Stimulated activated CD4-positive, alpha-beta T cell treated with anti-CD3 and anti-CD28 coated beads, Interleukin-15, amount 100 ng/mL, for 1 hour (primary cell): ENCODE measurements at regions not wholly inside any gene's neighbourhood (a gene's known extent, or its start where the extent isn't known, plus 50 kb on each side); places are given as distances from the start of the nearest gene placed in this dataset.
"Not testable (repeated sequence)": the region's sequence is repeated elsewhere in the genome, so short reads cannot be mapped to it uniquely, and the experiment has no call there.

Experiments used
- DNase-seq, 2 donors: peaks; one replicate each; pipeline ENCODE4 v3.0.0-alpha.2; 2020; ENCODE audit warnings: low read depth in 1 of 2, low spot score in 1 of 2

DNA sequence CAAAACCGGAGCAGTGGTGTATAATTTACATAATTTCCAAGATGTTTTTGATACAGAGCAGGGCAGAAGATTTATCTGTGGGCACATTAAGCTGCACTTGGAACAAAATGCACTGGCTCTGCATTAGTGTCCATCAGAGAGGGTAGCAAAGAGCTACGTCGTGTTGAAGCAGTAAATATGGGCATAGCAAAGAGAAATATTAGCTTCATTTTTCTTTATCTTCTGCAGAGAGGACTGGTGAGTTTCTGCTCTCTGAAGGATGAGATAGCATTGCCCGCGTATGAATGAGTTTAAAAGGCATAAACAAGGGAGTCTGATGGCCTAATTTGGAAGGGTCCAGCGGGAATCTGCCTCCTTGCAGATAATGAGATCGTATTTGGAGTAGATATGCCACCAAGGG lies 227.8 kb upstream of the CDH11 start:
- DNase-seq: no peak

DNA sequence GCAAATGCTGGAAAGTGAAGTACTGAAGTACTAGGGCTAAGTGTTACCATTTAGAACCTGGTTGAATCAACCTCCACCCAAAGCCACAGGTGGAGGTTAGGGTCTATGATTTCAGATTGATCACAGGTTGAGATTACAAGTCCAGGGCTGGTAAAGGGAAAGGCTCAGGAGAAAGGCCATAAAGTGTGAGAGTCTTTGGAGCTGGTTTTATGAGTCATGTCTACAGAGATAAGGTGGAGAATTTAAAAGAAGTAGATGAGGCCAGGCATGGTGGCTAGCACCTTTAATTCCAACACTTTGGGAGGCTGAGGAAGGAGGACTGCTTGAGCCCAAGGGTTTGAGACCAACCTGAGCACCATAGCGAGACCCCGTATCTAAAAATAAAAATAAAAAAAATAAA lies 221.7 kb upstream of the CDH11 start:
- no peak for DNase-seq

DNA sequence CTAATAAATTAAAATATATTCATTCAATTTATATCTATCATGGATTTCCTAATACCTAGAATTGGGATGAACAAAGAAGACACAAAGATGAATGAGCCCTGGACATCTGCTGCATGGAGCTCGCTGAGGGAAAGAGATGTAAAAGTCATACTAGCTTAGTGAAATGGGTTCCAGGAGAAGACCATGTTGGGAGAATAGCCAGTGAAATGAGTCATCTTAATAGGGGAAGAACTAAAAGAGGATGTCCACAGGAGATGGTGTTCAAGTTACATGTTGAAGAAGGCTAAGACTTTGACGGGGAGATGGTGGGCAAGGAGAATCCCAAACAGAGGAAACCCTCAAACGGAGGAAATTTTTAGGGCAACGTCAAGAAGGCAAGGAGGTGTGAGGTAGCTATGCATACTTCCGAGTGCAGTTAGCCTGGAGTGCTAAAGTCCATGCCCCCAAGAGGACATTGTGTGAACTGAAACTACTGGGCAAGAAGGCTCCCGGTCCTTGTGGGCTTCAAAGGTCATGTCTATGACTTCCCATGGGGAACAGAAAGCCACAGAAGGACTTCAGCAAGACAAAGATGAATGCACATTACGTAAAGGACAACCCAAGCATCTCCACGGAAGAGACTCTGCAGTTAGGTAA lies 220.5 kb upstream of the CDH11 start:
- no peak for DNase-seq

DNA sequence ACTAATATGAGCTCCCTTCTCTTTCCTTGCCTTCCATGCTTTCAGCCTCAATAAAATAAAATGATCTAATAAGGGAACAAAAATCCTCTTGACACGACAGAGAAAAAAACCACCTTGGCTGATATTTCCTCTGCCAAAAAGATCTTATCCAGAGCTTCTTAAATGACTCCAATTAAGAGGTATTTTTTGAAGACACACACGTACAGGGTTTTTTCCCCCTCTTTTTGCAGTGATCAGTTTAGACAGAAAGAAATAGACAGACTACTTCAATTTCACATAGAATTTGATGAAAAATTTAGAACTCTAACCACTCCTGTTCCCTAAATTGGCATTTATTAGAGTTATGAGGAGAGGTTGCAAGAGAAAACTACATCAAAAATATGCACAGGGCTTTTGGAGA lies 217.2 kb upstream of the CDH11 start:
- no peak for DNase-seq

DNA sequence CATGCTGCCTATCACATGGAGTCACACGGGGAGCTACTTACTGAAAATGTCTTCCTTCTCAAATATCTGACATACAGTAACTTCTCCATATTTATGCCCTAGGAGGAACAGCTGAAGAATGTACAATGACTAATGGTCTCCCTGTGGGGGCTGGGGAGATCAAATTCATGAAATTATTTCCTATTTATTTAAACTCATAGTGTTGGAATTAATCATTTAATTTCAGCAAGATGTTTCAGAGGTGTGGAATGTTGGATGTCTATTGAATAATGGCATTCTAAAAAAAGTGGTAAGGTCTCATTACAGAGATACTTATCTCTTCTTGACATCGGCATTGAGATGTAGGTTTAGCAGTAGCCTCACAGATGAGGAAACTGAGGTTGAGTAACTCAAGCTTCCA lies 214.3 kb upstream of the CDH11 start:
- DNase-seq: no peak

DNA sequence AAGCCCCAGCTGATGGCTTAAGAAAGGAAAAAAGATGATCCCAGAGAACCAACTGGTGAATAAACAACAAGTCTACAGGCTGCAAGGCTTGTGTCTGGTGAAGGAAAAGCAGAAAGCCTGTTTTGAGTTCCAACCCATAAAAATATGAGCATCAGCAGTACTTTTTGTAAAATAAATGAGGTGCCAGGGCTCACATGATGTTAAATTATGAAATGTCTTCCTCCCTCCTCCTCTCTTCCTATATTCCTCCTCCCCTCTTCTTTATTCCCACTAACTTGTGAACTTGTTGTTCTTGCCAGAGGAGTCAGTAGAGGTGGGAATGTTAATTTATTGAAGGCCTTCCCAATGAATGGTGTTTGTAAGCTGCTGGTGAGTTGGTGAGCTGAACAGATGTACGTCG lies 212.2 kb upstream of the CDH11 start:
- no peak for DNase-seq

DNA sequence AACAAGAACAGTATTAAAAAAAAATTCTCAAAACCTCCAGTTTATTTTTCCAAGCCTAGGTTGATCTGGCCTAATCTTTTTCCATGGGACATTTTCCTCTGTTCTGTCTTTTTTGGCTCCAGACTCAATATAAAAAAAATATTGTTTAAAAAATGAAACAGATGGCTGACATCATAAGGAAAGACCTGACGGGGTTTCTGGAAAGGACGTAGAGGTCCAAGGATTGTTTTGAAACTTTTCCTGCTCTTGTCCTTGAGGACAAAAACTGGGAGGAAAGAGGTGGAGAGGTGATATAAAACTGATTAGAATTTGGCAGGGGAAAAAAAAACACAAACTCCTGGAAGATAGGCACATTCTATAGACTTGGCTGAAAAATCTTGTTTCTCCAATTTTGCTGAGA lies 211.4 kb upstream of the CDH11 start:
- DNase-seq: no peak

DNA sequence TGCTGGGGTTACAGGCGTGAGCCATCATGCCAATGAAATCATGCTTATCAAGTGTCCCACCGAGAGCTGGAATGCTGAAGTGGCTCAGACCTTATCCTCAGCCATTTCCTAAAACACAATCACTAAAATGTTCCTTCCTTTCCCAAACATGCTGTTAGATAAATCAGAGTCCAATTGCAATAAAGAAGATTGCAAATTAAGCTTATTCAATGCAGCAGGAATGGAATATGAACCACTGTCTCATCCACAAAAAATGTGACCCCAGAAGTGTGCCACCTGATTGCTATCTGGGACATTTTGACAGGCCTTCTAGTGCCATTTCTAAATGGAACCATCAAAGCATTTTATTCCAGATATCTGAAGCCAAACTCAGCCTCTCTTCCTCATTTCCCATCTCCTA lies 205.5 kb upstream of the CDH11 start:
- no peak for DNase-seq

DNA sequence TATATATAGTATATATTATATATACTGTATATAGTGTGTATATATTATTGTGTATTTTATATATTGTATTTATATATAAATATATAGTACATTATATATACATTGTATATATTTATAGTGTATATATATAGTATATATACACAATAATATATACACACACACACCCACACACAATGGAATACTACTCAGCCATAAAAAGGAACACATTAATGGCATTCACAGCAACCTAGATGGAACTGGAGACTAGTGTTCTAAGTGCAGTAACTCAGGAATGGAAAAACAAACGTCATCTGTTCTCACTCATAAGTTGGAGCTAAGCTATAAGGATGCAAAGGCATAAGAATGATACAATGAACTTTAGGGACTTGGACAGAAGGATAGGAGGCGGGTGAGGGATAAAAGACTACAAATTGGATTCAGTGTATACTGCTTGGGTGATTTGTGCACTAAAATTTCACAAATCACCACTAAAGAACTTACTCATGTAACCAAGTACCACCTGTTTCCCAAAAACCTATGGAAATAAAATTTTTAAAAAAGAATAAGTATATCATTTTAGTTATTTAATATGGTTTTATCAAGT lies 201.9 kb upstream of the CDH11 start:
- no peak for DNase-seq

DNA sequence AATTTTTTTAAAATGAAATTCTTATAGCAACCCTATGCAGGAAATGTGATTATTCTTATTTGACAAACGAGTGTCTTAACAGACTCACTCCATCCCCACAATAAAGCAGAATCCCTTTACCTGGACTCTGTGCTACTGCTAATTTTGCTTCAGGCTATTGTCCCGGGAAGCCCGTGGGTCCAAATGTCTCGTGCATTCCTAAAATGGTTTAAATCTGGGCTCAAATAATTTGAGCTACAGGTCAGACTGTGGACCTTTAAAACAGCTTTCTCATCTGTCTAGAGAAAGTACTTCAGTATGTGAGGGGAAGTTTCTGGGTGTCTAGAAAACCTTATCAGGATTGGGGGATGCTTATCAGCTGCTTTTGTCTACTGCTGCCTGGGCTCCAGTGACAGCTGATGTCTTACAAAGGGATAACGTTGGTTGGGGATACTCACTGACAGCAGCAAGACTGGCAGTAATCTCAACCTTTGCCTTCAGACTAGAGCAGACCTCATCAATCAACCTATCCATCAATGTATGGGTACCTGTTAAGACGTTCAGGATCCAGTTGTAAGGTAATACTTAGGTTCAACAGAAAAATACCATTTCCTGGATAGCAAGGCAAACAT lies 197.9 kb upstream of the CDH11 start:
- no peak for DNase-seq

DNA sequence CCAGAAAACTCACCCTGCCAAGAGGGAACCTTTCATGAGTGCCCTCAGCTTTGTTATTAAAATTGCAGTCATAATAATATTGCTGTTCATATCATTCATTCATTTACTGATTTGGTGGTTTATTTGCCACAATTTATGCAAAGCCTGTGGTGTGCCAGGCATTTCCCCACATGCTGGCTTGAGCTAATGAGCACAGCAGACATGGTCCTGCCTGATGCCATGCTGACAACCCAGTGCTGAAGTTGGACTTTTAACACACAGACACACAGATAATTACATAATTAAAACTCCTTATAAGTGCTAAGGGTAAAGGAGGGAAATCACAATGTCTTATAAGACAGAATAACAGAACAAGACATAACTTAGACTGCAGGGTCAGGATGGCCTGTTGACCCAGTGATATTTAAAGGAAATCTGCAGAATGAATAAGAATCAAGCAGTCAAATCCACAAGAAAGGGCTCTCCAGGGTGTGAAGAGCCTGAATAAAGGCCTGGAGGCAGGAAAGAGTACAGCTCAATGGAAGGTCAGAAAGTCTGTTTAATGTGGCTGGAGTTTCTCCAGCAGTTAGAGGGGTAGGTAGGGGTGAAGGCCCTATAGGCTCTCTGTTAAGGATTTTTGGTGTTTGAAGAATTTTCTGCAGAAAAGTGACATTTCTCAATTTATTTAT lies 196.9 kb upstream of the CDH11 start:
- DNase-seq: no peak

DNA sequence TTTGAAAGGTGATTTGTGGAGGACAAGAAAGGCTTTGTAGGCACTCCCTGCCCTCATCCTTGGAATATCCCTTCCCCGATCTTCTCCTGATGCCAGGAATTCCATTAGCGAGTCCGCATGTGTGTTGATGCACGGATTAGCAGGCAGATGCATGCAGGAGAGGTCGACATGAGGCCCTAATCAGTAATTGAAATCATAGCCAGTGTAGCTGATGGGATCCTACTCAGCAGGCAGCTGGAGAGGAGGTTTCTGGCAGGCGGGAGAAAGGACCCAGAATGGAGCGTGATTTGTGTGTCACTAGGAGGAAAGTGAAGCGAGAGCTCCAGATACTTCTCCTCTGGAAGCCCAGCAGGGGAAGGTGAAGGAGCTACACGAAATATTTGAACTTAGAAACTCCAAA lies 196.3 kb upstream of the CDH11 start:
- no peak for DNase-seq

DNA sequence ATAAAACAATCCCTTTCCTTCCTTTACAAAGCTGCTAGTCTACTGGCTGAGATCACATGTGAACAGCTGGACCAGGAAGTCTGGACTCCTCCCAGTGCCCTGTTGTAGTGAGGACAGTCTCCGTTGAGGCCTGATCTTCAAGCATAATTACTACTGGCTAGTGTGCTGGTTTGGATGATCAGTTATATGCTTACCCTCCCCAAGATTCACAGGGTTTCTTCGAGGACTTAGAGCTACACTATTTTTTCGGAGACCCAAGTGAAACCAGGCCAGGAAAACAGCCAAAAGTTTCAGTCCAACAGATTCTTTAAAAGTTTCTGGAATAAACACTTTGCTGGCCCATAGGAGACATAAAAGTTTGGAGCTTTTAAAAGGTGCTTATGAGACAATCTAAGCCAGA lies 194.9 kb upstream of the CDH11 start:
- DNase-seq: no peak

DNA sequence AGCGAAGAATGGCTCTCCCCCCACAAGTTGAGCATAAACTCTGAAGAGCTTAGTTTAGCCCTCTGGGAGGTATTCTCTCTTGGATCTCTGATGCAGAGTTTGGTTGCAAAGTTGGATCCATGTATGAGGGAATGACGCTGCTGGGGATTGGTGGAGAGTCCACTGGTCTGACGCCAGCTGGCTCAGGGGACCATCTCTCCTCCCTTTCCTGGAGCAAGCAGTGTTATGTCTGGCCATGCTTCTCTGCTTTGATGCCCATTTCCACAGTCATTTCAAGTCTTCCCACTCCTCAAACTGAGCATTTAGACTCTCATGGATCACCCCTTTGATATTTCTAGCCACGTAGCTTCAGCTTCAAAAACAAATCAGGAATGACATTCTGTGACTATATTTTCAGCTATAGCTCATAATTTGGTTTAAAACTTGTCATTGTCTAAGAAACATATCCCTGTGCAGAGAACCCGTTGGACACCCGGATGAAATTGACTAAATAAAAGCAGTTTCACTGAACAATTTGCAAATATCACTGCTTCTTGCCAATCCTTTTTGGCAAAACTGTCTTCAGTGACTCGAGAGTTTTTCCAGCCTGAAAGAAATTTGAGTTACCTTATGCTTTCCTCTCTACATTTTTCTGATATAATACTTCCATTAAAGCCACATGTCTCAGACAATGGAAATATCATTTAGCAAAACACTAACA lies 193.4 kb upstream of the CDH11 start:
- no peak for DNase-seq

DNA sequence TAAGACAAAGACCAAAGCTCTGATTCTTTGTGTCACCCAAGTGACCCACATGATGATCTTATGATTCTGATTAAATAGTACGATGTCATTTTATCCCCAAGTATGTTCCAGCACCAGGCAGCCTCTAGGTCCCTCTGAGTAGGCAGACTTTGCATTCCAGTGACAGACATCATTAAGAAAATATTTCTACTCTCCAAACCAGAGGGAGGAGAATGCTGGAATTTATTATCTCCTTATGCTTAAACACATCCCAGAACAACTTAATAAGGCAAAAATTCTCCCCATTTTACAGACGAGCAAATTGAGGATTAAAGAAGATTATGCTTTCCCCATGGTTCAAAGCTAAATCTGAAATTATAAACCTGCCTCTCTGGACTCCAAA lies 192.8 kb upstream of the CDH11 start:
- no peak for DNase-seq

DNA sequence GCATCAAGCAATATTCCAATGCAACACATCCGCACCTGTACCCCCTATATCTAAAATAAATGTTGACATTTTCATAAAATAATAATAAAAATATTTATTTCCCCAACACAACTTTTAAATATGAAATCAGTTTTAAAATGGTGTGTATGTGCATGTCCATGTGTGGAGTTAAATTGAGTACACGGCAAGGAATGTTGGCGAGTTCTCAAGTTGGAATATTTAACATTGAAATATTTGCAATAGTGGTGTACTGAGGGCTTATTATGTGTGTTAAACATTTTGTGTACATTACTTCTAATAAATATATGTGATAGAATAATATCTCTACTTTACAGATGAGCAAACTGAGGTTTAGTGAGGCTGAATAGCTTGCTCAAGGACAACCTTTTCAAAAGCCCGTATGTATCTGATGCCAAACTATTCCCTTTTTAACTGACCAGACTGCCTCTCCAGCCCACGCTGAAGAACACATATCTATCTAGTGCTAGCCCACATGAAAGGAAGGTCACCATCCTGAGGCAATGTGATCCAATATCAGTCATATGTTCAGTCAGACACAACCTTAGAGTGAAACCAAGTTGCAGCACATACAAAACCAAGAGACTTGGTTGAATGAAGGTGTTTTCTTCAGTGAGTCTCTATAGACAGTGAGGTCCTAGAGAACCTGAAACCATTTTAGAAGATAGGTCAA lies 192.2 kb upstream of the CDH11 start:
- DNase-seq: no peak

DNA sequence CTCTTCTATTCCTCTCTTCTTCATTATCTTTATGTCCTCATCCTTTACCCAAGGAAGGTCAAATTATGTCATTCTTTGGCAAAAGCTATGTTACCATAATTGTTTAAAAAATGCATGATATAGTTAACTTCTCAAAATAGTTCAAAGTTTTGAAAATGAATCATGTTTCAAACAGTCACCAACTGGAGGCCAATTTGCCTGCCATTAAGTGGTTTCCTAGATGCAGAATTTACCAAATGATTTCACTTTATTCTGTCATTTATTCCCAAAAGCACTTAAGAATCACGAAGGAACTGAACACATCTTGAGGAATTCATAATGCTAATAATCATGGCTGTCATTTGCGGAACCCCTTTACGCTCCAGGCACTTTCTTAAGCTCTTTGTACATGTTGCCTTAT lies 190.9 kb upstream of the CDH11 start:
- DNase-seq: no peak

DNA sequence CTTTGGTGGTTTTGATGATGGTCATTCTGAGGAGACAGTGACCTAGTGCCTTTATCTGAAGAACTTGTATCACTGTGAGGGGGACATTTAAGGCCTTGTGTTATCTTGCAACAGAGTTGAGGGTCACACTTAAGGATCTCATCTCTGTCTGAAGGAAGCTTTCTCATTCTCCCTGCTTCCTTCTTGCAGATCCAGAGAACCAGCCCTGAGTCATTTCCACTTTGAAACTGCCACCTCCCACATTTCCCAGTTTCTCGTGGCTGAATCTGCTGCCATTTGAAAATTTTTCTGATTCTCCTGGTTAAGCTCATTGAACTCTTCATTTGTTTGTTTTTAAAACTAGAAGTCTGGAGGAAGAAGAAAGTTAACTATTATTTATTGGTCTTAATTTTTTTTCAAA lies 190.2 kb upstream of the CDH11 start:
- no peak for DNase-seq

DNA sequence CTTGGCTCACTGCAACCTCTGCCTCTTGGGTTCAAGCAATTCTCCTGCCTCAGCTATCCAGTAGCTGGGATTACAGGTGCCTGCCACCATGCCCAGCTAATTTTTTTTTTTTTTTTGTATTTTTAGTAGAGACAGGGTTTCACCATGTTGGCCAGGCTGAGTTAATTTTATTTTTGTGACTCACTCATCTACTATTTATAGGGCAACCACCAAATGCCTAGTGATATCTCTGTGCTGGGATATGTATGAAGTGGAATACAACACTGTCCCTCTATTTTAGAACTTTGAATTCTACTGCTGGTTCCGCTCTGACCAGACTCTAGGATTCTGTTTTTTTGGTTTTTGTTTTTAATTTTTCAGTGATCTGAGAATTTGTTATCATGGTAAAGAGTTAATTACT lies 188.6 kb upstream of the CDH11 start:
- not testable (repeated sequence) for DNase-seq

DNA sequence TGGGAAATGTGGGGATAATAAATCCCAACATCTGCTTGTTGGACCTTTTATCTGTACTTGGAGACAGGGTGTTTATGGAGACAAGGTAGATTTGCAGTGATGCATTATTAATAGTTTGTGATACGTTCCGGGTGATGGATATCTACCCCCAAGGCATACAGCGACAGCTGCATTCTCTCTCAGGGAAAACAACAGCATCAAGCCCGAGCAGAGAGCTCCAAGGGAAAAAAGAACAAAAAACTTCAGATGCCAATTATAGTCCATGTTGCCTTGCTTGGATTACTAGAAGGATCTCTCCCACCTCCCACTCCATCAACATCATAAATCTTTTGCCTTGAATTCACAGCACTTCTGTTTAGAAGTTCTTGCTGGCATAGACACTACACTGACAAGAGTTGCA lies 187.5 kb upstream of the CDH11 start:
- no peak for DNase-seq

DNA sequence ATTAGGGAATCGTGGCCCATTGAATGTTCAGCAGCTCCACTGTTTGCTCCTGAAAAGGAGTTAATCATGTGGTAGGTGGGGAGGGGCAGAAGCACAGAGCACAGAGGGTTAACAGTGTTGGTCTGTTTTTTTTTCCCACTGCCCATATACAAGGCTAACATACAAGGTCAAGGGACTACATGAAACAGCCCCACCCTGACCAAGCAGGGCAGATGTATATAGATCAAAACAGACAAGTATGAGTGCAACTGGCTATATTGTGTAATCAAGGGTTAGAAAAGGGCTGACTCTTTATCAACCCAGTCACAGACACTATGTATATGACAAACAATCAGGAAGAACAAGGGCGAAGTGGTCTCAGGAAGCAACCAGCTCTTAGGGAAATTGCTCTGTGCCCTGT lies 186.6 kb upstream of the CDH11 start:
- no peak for DNase-seq
